ENCODE measurements at regions not wholly inside any gene's neighbourhood (a gene's known extent, or its start where the extent isn't known, plus 50 kb on each side); places are given as distances from the start of the nearest gene placed in this dataset.

DNA sequence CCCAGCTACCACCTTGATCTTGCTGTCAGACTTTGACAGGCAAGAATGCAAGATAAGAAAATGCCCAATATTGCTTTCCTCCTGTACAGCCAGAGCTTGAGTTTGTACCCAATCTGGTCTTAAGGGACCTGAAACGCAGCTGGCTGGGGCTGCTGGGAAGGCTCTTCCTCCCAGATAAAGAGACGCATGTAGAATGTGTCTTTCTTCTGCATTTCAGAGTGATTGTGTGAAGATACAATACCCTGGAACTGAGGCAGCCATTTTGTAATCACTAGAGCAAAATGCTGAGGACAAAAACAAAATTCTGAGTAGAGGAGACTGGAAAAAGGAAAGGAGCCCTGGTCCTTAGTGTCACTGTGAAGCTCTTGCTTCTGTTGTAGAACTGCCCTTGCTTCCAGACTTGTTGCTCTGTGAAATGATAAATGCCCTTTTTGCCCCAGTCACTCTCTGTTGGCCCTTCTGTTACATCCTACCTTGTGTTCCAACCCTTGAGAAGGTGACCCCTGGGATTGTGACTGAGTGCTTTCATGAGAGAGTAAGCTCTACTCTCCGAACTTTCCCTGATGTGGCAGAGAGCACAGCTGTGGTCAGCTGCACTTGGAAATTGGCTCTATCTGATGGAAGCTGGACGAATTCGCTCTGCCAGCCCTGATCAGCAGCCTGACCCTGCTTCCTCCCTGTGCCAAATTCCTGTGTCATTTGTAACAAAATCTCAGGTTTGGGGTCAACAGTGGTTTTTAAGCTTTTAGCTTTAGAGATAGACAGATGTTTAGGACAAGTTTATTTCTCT lies 137.4 kb upstream of the RBMS1 start:
- no peak overlapping the region for H3K4me3 ChIP-seq (ENCODE audit: low read depth, low read length)
- TF ChIP-seq, protein P1, sequence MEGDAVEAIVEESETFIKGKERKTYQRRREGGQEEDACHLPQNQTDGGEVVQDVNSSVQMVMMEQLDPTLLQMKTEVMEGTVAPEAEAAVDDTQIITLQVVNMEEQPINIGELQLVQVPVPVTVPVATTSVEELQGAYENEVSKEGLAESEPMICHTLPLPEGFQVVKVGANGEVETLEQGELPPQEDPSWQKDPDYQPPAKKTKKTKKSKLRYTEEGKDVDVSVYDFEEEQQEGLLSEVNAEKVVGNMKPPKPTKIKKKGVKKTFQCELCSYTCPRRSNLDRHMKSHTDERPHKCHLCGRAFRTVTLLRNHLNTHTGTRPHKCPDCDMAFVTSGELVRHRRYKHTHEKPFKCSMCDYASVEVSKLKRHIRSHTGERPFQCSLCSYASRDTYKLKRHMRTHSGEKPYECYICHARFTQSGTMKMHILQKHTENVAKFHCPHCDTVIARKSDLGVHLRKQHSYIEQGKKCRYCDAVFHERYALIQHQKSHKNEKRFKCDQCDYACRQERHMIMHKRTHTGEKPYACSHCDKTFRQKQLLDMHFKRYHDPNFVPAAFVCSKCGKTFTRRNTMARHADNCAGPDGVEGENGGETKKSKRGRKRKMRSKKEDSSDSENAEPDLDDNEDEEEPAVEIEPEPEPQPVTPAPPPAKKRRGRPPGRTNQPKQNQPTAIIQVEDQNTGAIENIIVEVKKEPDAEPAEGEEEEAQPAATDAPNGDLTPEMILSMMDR (conservative IDR thresholded peaks at IDR 0.05; ENCODE audit: low read depth, low read length) = no peak
- peak; percentile 31 for DNase-seq (ENCODE audit: low read depth)

DNA sequence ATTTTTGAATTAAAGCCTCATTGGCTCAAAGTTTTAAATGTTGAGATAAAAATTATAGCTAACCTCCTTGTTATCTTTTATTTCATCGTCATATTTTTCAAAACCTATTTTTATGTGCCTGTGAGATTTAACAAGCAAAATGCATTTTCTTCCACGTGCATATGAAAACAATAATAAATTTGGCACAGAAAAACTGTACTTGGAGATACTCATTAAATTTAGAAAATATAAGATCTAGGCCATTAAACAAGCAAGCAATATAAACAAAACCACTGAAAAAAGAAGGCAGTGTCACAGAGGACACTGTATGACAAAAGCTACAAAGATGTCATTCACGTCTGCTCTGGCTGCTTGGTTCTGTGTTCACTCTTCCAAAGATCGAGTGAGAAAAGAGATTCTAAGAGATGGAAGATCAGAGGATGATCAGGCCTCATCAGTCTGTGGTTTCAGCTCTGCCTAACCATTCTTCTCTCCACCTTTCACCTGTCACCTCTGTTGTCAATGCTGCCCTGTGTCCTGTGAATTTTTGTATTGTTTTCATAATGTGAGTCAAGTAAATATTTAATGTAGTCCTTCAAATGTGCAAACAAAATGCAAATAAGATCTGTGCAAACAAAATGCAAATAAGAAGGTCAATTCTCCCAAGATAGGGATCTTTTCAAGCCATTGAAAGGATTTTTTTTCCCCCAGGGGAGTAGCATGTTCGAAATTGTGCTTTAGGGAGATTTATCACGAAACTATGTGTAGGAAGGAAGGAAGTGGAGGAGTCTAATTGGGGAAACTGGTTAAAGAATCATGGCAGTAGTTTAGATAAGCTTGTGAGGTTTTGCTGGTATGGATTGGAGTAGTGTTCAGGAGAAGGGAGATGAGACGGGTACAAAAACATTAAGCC lies 138.7 kb upstream of the RBMS1 start:
- TF ChIP-seq, protein P1 (conservative IDR thresholded peaks at IDR 0.05; ENCODE audit: low read depth, low read length) = no peak
- DNase-seq (ENCODE audit: low read depth) = no peak
- no peak overlapping the region for H3K4me3 ChIP-seq (ENCODE audit: low read depth, low read length)

DNA sequence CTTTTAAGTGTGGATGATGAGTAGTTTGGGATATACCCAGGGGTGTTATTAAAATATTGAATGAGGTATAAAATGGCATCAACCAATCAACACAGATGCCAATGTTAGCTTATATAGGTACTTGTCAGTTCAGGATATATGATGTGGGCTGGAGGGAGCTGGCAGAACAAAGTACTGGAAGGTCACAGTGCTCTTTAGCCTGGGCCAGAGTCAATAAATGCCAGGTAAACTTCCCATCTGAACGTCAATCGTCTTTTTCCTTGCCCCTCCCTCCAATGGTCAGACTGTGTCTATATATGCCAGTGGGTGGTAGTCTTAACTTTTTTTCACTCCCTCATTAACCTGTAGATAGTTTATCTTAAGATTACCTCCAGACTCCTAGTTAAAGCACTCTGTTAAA lies 140.8 kb upstream of the RBMS1 start:
- DNase-seq (ENCODE audit: low read depth) = no peak
- TF ChIP-seq, protein P1 (conservative IDR thresholded peaks at IDR 0.05; ENCODE audit: low read depth, low read length) = no peak
- H3K4me3 ChIP-seq (ENCODE audit: low read depth, low read length) = no peak overlapping the region

DNA sequence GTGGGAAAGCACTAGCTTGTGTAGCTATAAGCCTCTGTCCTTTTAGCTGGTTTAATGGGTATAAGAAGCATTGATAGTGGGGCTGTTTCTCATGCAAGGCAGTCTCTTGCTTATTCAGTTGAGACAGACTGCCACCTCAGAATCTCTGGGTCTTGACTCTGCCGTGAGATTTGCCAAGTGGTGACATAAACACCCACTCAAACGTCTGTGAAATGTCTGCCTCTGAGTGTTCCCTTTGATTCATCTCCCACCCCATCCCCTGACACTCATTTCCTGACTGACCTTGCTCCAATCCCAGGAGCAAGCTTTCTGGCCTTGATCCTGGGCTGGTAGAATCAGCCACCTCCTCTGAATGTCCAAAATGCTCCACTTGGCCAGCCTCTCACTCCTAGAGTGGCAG lies 141.9 kb upstream of the RBMS1 start:
- no peak overlapping the region for H3K4me3 ChIP-seq (ENCODE audit: low read depth, low read length)
- TF ChIP-seq, protein P1 (conservative IDR thresholded peaks at IDR 0.05; ENCODE audit: low read depth, low read length) = no peak
- peak; percentile 44 for DNase-seq (ENCODE audit: low read depth)

DNA sequence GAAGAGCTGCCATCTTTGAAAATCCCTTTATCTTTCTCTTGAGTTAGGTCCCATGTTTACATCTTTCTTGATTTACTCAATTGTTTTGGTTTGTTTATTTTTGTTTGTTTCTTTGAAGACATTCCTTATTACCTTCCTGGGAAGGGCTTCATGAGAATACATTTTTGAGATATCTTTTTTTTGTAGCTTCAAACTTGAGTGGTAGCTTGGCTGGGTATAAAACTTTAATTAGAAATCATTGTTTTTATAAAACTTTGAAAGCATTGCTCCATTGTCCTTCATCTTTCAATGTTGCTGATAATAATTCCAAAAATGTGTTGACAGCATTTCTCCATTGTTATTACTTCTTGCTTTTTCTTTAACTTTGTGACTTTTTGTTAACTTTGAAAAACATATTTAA lies 145.9 kb upstream of the RBMS1 start:
- TF ChIP-seq, protein P1 (conservative IDR thresholded peaks at IDR 0.05; ENCODE audit: low read depth, low read length) = no peak
- DNase-seq (ENCODE audit: low read depth) = no peak
- H3K4me3 ChIP-seq (ENCODE audit: low read depth, low read length) = no peak overlapping the region

DNA sequence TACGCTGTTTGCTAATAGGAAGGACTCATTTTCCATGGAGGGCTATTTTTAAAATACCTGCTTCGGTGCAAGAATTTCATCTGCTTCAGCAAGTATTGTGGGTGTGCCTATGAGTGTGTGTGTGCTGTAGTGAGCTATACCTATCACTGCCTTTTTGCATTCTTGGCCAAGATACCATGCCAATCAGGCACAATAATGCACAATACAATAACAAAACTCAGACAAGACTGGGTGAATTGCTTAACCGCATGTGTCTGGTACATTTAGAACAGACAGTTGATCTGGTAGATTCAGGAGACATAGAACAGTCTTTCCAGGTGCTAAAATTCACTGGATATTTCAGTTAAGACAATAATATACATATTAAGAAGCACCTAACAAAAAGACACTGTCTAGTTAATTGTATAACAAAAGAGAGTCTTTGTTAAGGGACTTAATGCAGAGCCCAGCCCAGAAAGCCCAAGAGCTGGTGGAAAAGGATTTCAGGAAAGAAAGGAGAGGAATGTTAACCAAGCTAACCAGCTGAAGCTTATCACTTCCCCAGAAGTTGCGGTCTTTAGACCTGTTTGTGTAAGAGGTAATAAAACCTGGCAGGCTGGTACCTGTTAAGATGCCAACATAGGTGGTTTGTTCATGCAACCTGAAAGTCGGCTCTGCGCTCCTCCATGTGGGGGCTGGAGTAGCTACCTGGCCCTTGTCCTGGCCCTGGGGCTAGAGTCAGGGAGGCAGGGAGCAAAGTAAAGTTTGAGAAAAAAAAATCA lies 153.3 kb upstream of the RBMS1 start:
- TF ChIP-seq, protein P1 (conservative IDR thresholded peaks at IDR 0.05; ENCODE audit: low read depth, low read length) = no peak
- DNase-seq (ENCODE audit: low read depth) = peak; percentile 11
- H3K4me3 ChIP-seq (ENCODE audit: low read depth, low read length) = no peak overlapping the region

All from choroid plexus epithelial cell (primary cell).